Nephron progenitor cell (in vitro differentiated cells): ENCODE measurements at regions not wholly inside any gene's neighbourhood (a gene's known extent, or its start where the extent isn't known, plus 50 kb on each side); places are given as distances from the start of the nearest gene placed in this dataset.
"Not testable (repeated sequence)": the region's sequence is repeated elsewhere in the genome, so short reads cannot be mapped to it uniquely, and the experiment has no call there.

ENCODE experiments used
- DNase-seq: peaks from one replicate; pipeline ENCODE4 v3.0.0; 2021
- H3K27ac Mint-ChIP-seq: 2 replicates; pipeline ENCODE4 v1.8.0; 2021; ENCODE audit warnings: mild to moderate bottlenecking, moderate library complexity, mixed read lengths
- H3K27me3 Mint-ChIP-seq: 2 replicates; pipeline ENCODE4 v1.8.0; 2021; ENCODE audit warnings: mild to moderate bottlenecking, low read depth, mixed read lengths; ENCODE audit not compliant: poor library complexity
- H3K36me3 Mint-ChIP-seq: 2 replicates; pipeline ENCODE4 v1.8.0; 2021; ENCODE audit warnings: low read depth, mixed read lengths
- H3K4me1 Mint-ChIP-seq: 2 replicates; pipeline ENCODE4 v1.8.0; 2021; ENCODE audit warnings: mixed read lengths
- H3K4me3 Mint-ChIP-seq: 2 replicates; pipeline ENCODE4 v1.8.0; 2021; ENCODE audit warnings: mild to moderate bottlenecking, moderate library complexity, mixed read lengths
- H3K9me3 Mint-ChIP-seq: 2 replicates; pipeline ENCODE4 v1.8.0; 2021; ENCODE audit warnings: mild to moderate bottlenecking, moderate library complexity, mixed read lengths
- TF ChIP-seq, protein P1 (sequence below): fragments of 200-600 bp; sonication (generic); IDR thresholded peaks from 2 replicates; pipeline ENCODE4 v1.5.0; 2021; ENCODE audit warnings: antibody characterized with exemption

- Mint-ChIP-seq H3K27ac (no peak overlapping the region), H3K27me3 (peaks cover 3% of the 10 kb centered on the region), H3K9me3 (peaks cover 23% of the 10 kb centered on the region), H3K4me1 (peaks cover 9% of the 10 kb centered on the region), H3K4me3 (no peak overlapping the region), H3K36me3 (no peaks in the 10 kb centered on the region)
- DNase-seq = no peak
- TF ChIP-seq, protein P1, sequence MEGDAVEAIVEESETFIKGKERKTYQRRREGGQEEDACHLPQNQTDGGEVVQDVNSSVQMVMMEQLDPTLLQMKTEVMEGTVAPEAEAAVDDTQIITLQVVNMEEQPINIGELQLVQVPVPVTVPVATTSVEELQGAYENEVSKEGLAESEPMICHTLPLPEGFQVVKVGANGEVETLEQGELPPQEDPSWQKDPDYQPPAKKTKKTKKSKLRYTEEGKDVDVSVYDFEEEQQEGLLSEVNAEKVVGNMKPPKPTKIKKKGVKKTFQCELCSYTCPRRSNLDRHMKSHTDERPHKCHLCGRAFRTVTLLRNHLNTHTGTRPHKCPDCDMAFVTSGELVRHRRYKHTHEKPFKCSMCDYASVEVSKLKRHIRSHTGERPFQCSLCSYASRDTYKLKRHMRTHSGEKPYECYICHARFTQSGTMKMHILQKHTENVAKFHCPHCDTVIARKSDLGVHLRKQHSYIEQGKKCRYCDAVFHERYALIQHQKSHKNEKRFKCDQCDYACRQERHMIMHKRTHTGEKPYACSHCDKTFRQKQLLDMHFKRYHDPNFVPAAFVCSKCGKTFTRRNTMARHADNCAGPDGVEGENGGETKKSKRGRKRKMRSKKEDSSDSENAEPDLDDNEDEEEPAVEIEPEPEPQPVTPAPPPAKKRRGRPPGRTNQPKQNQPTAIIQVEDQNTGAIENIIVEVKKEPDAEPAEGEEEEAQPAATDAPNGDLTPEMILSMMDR = no peak
Observed at GRCh38 chrX:33906971-33907370, 225.1 kb downstream of the FAM47A start.

GRCh38 chrX:33892670-33893069, 239.4 kb downstream of the FAM47A start:
- no peaks in the 10 kb centered on the region for H3K27me3 Mint-ChIP-seq
- no peaks in the 10 kb centered on the region for H3K9me3 Mint-ChIP-seq

DNA sequence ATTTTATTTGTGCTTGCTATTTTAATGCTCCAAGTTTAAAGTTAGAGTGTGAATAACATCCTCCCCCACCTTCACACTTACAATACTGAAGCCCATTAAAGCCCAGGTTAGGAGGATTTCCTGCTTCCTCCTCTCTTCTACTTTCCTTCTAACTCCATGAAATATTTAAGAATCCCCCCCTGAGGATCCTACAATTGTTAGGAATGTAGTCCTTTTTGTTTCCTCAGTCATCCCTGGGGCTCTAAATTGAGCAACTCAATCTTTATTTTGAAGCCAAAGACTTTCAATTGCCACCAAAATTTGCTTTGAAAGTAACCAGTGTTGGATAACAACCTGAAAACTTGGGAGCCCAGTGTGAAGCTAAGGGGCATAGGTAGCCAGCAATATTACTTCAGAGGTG, 276.9 kb downstream of the FAM47A start:
- TF ChIP-seq, protein P1 = no peak
- DNase-seq = no peak
- Mint-ChIP-seq H3K27me3 (peaks cover 3% of the 10 kb centered on the region), H3K36me3 (no peaks in the 10 kb centered on the region), H3K27ac (no peak overlapping the region), H3K4me1 (no peaks in the 10 kb centered on the region), H3K4me3 (no peak overlapping the region), H3K9me3 (peaks cover under 1% of the 10 kb centered on the region)

More at GRCh38 chrX:33892670-33893069, 239.4 kb downstream of the FAM47A start:
- H3K27ac Mint-ChIP-seq = no peak overlapping the region
- TF ChIP-seq, protein P1 = no peak
- no peaks in the 10 kb centered on the region for H3K36me3 Mint-ChIP-seq
- H3K4me1 Mint-ChIP-seq = no peaks in the 10 kb centered on the region
- no peak overlapping the region for H3K4me3 Mint-ChIP-seq
- DNase-seq = no peak

DNA sequence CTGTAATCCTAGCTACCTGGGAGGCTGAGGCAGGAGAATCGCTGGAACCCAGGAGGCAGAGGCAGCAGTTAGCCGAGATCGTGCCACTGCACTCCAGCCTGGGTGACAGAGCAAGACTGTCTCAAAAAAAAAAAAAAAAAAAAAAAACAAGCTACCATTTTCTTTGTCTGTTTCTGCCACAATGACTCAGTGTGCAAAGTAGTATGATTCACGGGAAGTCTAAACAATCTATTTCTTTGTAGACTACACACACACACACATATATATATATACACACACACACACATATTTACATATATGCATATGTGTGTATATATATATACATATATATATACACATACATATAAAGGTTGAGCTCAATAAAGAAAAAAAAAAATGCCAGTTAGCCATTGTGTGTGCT, 280.0 kb downstream of the FAM47A start:
- not testable (repeated sequence) for H3K4me3 Mint-ChIP-seq, H3K4me1 Mint-ChIP-seq, DNase-seq, H3K36me3 Mint-ChIP-seq, H3K27me3 Mint-ChIP-seq, H3K27ac Mint-ChIP-seq
- H3K9me3 Mint-ChIP-seq = peaks cover 14% of the 10 kb centered on the region

GRCh38 chrX:33840176-33840575, 291.9 kb downstream of the FAM47A start:
- H3K4me1 Mint-ChIP-seq = no peaks in the 10 kb centered on the region
- DNase-seq = no peak
- no peak overlapping the region for H3K27ac Mint-ChIP-seq
- H3K27me3 Mint-ChIP-seq = no peaks in the 10 kb centered on the region
- TF ChIP-seq, protein P1 = no peak
- H3K9me3 Mint-ChIP-seq = no peaks in the 10 kb centered on the region
- no peak overlapping the region for H3K4me3 Mint-ChIP-seq
- no peaks in the 10 kb centered on the region for H3K36me3 Mint-ChIP-seq

GRCh38 chrX:33831211-33831610, 300.9 kb downstream of the FAM47A start:
- H3K36me3 Mint-ChIP-seq = no peaks in the 10 kb centered on the region
- peaks cover 20% of the 10 kb centered on the region for H3K9me3 Mint-ChIP-seq
- H3K27ac Mint-ChIP-seq = no peak overlapping the region
- H3K4me1 Mint-ChIP-seq = no peaks in the 10 kb centered on the region
- H3K4me3 Mint-ChIP-seq = no peak overlapping the region
- peaks cover 3% of the 10 kb centered on the region for H3K27me3 Mint-ChIP-seq
- TF ChIP-seq, protein P1 = no peak
- DNase-seq = no peak
